Stimulated activated naive CD4-positive, alpha-beta T cell (primary cell): ENCODE measurements at regions not wholly inside any gene's neighbourhood (a gene's known extent, or its start where the extent isn't known, plus 50 kb on each side); places are given as distances from the start of the nearest gene placed in this dataset.

Source experiments
- DNase-seq, 6 experiments: peaks; one replicate each; lab custom pipeline; 2025; lab: John Stamatoyannopoulos, UW

- DNase-seq = no peak
These were observed 104.1 kb upstream of the PTPN1 start for GRCh38 chr20:50405915-50406609.

GRCh38 chr20:50406610-50407136, 103.5 kb upstream of the PTPN1 start:
- no peak for DNase-seq

- DNase-seq = no peak
These were observed 101.4 kb upstream of the PTPN1 start for GRCh38 chr20:50408526-50409364.

- no peak for DNase-seq
These were observed 100.7 kb upstream of the PTPN1 start for GRCh38 chr20:50409495-50409894.

- no peak for DNase-seq
These were observed 99.8 kb upstream of the PTPN1 start for GRCh38 chr20:50410343-50410742.

DNA sequence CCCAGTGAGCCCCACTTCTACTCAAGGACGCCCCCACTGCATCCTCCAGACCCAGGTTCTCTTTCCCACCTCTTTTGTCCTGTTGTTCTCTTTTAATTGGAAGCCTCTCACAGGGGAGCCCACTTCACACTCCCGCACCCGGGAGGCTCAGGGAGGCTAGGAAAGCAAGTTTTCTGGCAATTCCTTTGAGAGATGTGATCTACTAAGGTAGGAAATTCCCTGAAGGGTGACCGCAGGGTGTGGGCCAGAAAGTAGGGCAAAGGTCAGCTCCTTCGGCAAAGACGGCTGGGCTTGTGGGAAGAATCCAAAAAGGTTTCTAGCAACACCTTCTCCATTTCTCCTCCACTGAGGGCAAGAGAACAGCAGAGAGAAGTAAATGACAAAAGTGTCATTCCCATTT, 98.1 kb upstream of the PTPN1 start:
- DNase-seq = no peak

DNA sequence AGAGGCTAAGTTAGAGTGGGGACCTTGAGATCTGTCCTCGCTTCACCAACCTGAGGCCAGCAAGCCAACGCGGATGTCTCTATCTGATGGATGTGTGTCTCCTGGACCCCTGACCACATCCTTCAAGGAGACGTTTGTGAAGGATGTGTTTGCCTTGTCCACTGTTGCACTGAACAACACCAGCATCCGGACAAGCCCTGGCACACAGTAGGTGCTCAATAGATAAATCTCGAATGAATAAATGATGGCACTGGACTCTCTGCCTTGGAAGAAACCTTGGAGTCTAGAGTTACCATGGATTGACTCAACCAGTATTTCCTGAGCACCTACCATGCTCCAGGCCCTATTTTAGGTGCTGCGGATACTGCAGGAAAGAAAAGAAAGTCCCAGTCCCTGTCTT, 97.7 kb upstream of the PTPN1 start:
- no peak for DNase-seq

DNA sequence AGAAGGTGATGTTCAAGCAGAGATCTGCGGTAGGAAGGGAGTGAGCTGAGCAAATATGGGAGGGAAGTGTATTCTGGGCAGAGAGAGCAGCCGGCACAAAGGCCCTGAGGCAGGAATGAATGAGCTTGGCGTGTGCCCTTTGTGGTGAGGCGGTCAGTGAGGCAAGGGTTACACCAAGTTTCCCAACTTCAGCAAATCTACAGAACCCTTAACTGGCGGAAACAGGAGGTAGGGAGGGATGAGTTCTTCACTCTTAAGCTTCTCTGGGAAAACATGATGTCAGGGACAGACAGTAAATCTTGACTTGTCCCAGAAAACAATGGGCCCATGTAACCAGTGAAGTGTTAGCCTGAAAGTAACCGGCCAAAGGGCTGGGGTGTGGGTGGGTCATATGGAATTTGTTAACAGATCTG, 97.1 kb upstream of the PTPN1 start:
- DNase-seq = no peak

- DNase-seq = no peak
These were observed 95.1 kb upstream of the PTPN1 start for GRCh38 chr20:50415021-50415515.

DNA sequence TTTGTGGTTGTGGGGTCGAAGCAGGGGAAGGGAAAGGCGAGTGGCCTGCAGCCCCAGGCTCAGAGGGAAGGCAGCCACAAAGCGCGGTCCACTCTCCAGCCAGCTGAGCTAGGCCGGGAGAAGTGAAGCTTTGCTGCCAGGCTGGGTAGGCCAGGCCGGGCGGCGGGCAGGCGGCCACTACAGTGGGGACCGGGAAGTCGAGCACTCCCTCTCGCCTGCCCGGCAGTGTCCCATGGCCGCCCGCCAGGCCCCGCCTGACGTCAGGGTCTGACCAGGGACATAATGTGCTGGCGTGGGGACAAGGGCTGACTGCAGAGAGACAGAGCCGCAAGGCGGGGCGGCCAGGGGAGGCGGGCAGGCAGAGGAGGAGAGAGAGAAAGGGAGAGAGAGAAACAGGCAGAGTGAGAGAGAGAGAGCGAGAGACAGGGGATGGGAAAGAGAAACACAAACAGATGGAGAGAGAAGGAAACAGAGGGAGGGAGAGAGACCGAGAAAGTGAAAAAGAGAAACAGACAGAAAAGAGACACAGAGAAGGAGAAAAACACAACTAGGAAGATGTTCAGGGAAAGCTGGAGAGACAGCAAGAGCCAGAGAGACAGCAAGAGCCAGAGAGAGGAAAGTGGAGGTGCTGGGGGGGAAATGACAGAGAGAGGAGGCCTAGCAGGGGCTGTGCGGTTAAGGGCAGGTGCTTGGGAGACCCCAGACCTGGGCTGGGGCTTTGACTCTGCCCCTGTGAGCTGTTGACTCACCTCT, 94.5 kb upstream of the PTPN1 start:
- no peak for DNase-seq

DNA sequence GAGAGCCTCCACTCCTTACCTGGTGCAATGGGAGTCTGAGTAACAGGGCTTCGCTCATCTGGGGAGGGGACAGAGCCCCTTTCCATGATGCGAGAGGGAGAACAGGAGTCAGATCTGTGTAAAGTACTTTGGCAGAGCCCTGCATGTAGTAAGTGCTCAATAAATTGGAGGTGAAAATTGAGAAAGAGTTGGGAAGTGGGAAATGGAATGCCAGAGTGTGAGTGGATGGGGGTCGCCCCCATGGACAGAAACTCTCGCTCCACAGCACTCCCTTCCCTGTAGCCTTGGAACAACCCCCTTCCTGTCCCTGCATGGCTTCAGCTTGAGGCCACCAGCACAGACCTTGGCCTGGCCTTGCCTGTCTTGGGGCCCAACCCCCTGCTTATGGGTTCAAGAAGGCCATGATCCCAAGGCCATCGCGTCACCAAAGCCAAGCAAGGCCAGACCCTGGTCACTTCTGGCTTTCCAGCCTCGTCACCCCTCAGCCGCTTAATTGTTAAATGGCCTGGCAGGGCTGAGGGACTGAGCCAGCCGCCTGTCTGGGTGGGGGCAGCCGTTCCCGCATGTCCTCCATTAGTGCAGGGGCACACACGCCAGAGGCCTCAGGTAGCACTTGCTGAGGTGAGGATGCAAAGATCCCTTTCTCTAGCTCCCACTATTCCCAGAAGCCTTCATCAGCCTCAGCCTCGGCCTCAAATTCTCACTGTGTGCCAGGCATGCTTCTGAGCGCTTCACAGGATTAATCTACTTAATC, 93.7 kb upstream of the PTPN1 start:
- no peak for DNase-seq

GRCh38 chr20:50417023-50417329, 93.2 kb upstream of the PTPN1 start:
- DNase-seq = no peak

- DNase-seq = no peak
These were observed 92.5 kb upstream of the PTPN1 start for GRCh38 chr20:50417484-50418235.

- DNase-seq = no peak
These were observed 91.1 kb upstream of the PTPN1 start for GRCh38 chr20:50418890-50419642.

DNA sequence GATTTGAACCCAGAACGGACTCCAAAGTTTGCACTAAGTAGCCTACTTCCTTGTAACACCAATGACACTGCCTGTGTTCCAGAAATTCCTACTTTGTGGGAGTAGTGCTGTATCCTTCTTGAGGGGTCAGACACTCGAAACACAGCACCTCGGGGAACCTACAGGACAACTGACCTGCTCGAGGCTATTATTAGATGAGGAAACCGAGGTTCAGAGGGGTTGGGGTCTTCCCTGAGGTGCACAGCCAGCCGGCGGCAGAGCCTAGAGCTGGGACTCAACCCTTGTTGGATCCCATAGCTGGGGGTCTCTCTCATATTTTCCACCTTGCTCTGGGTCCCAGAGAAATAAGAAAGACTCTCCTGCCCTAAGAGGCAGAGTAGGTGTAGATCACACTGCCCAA, 89.8 kb upstream of the PTPN1 start:
- DNase-seq = no peak

DNA sequence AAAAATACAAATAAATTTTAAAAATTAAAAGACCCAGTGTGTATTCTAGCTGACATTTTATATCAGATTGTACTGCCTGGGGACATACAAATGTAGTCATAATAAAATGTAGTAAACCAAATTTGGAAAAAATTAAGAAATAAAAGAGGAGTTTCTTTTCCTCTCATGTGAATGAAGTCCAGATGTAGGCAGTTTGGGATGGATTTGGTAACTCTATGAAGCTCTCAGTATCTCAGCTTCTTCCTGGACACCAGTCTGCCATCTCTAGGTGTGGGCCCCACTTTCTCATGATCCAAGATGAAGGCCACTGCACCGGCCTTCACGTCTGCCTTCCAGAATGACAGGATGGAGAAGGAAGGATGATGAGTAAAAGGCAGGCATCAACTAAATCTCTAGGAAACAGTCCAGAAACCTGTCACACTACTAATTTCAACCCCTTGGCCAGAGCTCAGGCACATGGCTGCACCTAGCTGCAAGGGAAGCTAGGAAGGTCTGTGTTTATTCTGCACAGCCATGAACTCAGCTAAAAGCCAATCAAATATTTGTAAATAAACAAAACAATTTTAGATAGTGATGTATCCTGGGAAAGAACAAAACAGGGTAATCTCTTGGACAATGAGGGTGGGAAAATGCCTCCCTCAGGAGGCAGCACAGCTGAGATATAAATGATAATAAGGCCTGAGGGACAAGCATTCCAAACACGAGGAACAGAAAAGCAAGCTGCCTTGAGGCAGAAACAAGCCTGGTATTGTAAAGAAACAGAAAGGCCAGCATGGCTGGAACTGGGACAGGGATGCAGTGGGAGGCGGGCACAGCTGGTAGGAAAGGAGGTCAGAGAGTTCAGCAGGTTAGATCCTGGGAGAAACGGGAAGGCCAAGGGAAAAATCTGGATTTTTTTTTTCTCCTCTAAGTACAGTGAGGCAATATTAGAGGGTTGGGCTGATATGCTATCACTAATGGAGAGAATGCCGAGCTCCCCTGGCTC, 88.5 kb upstream of the PTPN1 start:
- DNase-seq = no peak

GRCh38 chr20:50423758-50424157, 86.4 kb upstream of the PTPN1 start:
- DNase-seq = no peak

- no peak for DNase-seq
These were observed 85.1 kb upstream of the PTPN1 start for GRCh38 chr20:50425076-50425475.
